ENCODE measurements at regions not wholly inside any gene's neighbourhood (a gene's known extent, or its start where the extent isn't known, plus 50 kb on each side); places are given as distances from the start of the nearest gene placed in this dataset.

DNA sequence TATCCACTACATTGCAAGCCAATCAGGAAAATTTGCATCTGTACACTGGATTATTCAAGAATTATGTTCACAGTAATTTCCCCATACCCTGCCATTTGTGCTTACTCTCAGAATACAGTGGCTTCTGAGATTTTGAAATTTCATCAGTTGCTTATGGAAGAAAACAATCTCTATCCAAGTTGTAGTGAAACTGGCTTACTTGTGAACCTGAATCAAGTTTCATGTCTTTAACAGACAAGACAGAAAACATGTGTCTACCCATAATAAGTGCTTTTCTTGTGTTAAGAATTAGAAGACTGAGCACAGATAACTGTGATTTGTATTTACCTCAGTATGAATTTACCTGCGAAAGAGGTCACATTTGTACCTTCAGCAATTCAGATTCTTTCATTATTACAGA is 672.7 kb upstream of the ADGRL2 start:
- ATAC-seq (no peak), DNase-seq (no peak)
- H3K27ac ChIP-seq: no peak overlapping the region
- no peaks in the 10 kb centered on the region for H3K9me3 ChIP-seq
- no peaks in the 10 kb centered on the region for H3K36me3 ChIP-seq
- TF ChIP-seq, protein P1, sequence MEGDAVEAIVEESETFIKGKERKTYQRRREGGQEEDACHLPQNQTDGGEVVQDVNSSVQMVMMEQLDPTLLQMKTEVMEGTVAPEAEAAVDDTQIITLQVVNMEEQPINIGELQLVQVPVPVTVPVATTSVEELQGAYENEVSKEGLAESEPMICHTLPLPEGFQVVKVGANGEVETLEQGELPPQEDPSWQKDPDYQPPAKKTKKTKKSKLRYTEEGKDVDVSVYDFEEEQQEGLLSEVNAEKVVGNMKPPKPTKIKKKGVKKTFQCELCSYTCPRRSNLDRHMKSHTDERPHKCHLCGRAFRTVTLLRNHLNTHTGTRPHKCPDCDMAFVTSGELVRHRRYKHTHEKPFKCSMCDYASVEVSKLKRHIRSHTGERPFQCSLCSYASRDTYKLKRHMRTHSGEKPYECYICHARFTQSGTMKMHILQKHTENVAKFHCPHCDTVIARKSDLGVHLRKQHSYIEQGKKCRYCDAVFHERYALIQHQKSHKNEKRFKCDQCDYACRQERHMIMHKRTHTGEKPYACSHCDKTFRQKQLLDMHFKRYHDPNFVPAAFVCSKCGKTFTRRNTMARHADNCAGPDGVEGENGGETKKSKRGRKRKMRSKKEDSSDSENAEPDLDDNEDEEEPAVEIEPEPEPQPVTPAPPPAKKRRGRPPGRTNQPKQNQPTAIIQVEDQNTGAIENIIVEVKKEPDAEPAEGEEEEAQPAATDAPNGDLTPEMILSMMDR (IDR thresholded peaks at IDR 0.05): no peak
- H3K27me3 ChIP-seq: no peaks in the 10 kb centered on the region
- H3K4me3 ChIP-seq: no peak overlapping the region
- H3K4me1 ChIP-seq: no peaks in the 10 kb centered on the region
- intact Hi-C loops (cut with DNase I): no loop called here

DNA sequence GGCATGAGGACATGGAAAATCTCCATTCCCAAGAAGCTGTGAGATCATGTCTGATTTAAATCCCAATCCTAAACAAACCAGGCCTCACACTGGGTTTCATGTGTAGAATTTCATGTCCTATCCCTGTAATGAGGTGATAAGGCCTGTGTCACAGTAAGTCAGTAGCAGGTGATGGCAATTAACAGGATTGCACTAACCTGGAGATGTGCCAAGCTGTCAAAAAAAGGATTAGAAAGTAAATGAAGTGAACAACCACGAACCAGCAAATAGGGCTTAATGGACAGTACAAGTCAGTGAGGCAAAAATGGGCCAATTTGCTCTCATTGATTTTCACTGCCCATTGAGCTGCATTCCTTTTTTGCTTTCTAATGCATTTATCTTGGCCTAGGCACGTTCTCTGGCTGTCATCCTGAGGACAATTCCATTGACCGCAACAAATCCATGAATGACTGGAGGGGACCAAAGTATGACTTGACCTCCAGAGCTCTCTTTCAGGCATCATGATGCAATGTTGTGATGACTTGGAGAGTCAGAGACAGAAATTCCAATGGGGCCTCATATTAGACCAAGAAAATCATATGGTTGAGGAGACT is 673.6 kb upstream of the ADGRL2 start:
- H3K4me1 ChIP-seq: no peaks in the 10 kb centered on the region
- H3K27me3 ChIP-seq: no peaks in the 10 kb centered on the region
- TF ChIP-seq, protein P1 (IDR thresholded peaks at IDR 0.05): no peak
- no peak overlapping the region for H3K27ac ChIP-seq
- ATAC-seq (no peak), DNase-seq (no peak)
- H3K36me3 ChIP-seq: no peaks in the 10 kb centered on the region
- no peaks in the 10 kb centered on the region for H3K9me3 ChIP-seq
- intact Hi-C loops (cut with DNase I): no loop called here
- H3K4me3 ChIP-seq: no peak overlapping the region

DNA sequence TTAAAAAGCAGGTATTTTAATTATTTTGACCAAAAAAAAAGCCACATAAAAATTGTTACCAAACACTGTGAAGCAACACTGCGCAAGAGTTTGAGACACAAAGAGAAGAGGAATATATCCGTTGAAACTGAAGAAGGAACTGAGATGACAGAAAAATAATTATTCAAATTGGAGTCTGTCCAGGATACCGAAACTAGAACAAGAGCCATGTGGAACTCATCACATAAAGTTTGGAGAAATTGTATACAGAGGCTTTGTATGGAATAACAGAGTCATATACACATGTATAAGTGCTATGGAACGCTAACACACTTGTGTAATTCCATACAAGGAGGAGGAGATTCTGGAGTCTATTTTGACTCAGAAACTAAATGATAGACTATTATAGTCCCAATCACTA is 675.1 kb upstream of the ADGRL2 start:
- DNase-seq: no peak
- Histone ChIP-seq H3K27me3 (no peaks in the 10 kb centered on the region), H3K9me3 (no peaks in the 10 kb centered on the region), H3K27ac (no peak overlapping the region), H3K4me1 (no peaks in the 10 kb centered on the region), H3K36me3 (no peaks in the 10 kb centered on the region), H3K4me3 (no peak overlapping the region)
- intact Hi-C loops (cut with DNase I): no loop called here
- ATAC-seq: peak; percentile 32
- TF ChIP-seq, protein P1 (IDR thresholded peaks at IDR 0.05): no peak

DNA sequence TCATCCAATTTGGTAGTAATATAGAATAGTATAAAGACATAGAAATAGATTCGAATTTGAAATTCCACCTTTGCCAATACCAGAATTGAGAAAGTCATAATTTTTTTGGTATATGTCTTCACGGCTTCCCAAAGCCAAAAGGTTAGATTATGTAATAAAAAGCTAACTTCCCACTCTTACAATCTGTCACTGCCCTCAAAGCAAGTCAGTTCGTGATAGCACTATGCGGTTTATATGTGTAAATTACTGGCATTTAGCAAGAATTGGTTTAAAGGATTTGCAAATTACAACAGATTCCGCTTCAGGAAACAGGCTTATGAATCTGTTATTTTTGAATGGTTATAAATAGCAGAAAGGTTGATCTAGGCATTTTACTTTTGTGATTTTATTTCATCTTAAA is 679.4 kb upstream of the ADGRL2 start:
- TF ChIP-seq, protein P1 (IDR thresholded peaks at IDR 0.05): no peak
- H3K36me3 ChIP-seq: no peaks in the 10 kb centered on the region
- H3K27ac ChIP-seq: no peak overlapping the region
- no peaks in the 10 kb centered on the region for H3K4me1 ChIP-seq
- no peaks in the 10 kb centered on the region for H3K9me3 ChIP-seq
- no peak overlapping the region for H3K4me3 ChIP-seq
- H3K27me3 ChIP-seq: no peaks in the 10 kb centered on the region
- no peak for DNase-seq
- intact Hi-C loops (cut with DNase I): no loop called here
- peak; percentile 23 for ATAC-seq

DNA sequence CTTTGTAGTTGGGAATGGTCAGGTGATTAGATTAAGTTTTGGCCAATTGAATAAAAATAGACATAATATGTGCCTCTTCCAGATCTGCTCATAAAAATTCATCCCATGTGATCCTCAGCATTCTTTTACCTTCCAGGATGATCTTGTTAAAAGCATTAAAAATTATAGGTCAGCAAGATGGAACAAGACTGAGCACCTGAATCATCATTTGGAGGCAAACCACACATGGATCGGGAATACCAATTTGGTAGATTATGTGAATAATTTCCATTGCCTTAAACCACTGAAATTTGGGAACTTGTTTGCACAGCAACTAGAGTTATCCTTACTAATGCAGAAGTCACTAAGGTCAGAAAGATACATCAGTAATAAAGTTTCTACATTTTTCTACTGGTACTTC is 681.4 kb upstream of the ADGRL2 start:
- H3K9me3 ChIP-seq: no peaks in the 10 kb centered on the region
- ATAC-seq (no peak), DNase-seq (no peak)
- H3K27ac ChIP-seq: no peak overlapping the region
- H3K4me3 ChIP-seq: no peak overlapping the region
- no peaks in the 10 kb centered on the region for H3K27me3 ChIP-seq
- no peaks in the 10 kb centered on the region for H3K4me1 ChIP-seq
- no peaks in the 10 kb centered on the region for H3K36me3 ChIP-seq
- TF ChIP-seq, protein P1 (IDR thresholded peaks at IDR 0.05): no peak
- intact Hi-C loops (cut with DNase I): no loop called here

DNA sequence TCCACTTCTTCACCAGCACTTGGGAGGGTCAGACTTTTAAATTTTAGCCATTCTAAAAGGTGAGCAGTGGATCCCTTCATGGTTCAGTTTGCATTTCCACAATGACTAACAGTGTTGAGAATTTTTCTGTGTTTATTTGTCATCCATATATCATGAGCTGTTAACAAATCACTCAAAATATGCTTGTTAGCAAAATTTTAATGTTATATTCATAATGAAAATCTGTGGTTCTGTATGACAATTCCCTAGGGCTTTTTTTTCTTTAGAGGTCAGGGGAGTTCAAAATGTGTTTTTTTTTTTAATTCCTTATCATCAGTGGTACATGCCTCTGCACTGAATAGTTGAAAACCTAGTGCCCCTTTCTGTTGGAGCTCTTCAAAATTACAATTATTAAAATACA is 682.2 kb upstream of the ADGRL2 start:
- no peaks in the 10 kb centered on the region for H3K4me1 ChIP-seq
- no peaks in the 10 kb centered on the region for H3K9me3 ChIP-seq
- no peaks in the 10 kb centered on the region for H3K36me3 ChIP-seq
- no peak overlapping the region for H3K27ac ChIP-seq
- H3K4me3 ChIP-seq: no peak overlapping the region
- TF ChIP-seq, protein P1 (IDR thresholded peaks at IDR 0.05): no peak
- ATAC-seq (no peak), DNase-seq (no peak)
- intact Hi-C loops (cut with DNase I): no loop called here
- no peaks in the 10 kb centered on the region for H3K27me3 ChIP-seq
